Ovary (tissue), 3 donors: ENCODE measurements at regions not wholly inside any gene's neighbourhood (a gene's known extent, or its start where the extent isn't known, plus 50 kb on each side); places are given as distances from the start of the nearest gene placed in this dataset.

Experiments
- POLR2A ChIP-seq: fragments of 450-650 bp; IDR thresholded peaks from one replicate; pipeline ENCODE4 v1.6.1; 2017; ENCODE audit warnings: antibody characterized with exemption, mild to moderate bottlenecking, moderate library complexity
- TF ChIP-seq, protein P1 (sequence below), 3 donors: fragments of 450-650 bp in 2 of 3; fragments of 200-600 bp in 1 of 3; IDR thresholded peaks; one replicate each; pipeline versions ENCODE4 v1.5.1 to v1.8.0; 2016 to 2022; ENCODE audit warnings: antibody characterized with exemption in 3 of 3, mild to moderate bottlenecking in 1 of 3
- donor health status: DM: no; HTN: no; CAD: no.

DNA sequence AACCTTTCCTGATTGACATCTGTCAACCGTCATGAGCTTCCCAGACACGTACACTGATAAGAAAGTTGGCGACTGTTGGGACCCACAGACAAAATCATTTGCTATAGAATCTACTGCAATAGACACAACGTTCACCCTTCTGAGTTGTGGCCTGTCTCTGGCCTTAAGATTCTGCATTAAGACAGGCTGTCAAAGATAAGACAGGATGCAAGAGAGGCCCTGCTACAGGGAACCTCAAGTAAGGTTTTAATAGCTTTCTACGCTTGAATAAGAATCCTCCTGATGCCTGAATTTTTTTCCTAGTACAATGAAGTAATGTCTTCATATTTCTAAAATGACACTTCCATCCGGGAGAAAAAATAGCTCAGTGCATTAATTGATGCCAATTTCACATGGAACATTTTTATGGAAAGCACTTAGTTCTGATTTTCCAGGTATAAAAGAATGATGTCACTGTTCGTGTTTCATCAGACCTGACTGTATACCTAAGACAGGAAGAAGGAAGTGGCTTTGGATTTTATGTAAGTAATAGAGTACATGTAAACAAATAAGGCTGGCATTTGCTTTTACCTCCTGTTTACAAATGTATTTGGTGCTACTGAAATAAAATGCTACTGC, 275.2 kb upstream of the GPC6 start:
- TF ChIP-seq, protein P1, sequence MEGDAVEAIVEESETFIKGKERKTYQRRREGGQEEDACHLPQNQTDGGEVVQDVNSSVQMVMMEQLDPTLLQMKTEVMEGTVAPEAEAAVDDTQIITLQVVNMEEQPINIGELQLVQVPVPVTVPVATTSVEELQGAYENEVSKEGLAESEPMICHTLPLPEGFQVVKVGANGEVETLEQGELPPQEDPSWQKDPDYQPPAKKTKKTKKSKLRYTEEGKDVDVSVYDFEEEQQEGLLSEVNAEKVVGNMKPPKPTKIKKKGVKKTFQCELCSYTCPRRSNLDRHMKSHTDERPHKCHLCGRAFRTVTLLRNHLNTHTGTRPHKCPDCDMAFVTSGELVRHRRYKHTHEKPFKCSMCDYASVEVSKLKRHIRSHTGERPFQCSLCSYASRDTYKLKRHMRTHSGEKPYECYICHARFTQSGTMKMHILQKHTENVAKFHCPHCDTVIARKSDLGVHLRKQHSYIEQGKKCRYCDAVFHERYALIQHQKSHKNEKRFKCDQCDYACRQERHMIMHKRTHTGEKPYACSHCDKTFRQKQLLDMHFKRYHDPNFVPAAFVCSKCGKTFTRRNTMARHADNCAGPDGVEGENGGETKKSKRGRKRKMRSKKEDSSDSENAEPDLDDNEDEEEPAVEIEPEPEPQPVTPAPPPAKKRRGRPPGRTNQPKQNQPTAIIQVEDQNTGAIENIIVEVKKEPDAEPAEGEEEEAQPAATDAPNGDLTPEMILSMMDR (IDR thresholded peaks at IDR 0.05) = no peak
- TF ChIP-seq POLR2A = no peak
